ENCODE measurements at regions not wholly inside any gene's neighbourhood (a gene's known extent, or its start where the extent isn't known, plus 50 kb on each side); places are given as distances from the start of the nearest gene placed in this dataset.
A peak's percentile ranks its signal among the peaks of the same experiment; 100 is the strongest.
"Not testable (repeated sequence)": the region's sequence is repeated elsewhere in the genome, so short reads cannot be mapped to it uniquely, and the experiment has no call there.

DNA sequence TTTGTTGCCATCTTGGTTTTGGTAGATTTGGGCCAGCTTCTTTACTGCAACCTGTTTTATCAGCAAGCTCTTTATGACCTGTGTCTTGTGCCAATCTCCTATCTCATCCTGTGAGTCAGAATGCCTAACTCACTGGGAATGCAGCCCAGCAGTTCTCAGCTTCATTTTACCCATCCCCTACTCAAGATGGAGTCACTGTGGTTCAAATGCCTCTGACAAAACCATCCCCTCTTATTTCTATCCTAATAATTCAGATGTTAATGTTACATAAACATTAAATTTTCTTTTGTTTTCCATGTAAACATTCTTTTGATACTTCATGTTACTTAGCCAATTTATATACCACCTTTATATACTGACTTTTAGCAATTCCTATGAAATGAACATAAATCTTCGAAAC, 746.3 kb downstream of the CDH18 start (continued):
- TF ChIP-seq, protein P1, sequence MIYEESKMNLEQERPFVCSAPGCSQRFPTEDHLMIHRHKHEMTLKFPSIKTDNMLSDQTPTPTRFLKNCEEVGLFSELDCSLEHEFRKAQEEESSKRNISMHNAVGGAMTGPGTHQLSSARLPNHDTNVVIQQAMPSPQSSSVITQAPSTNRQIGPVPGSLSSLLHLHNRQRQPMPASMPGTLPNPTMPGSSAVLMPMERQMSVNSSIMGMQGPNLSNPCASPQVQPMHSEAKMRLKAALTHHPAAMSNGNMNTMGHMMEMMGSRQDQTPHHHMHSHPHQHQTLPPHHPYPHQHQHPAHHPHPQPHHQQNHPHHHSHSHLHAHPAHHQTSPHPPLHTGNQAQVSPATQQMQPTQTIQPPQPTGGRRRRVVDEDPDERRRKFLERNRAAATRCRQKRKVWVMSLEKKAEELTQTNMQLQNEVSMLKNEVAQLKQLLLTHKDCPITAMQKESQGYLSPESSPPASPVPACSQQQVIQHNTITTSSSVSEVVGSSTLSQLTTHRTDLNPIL (CRISPR knock-in tag; IDR thresholded peaks at IDR 0.05; ENCODE audit: low read depth), result no peak
- 0 out of 2 replicates have a peak, but pooled peaks have one; percentile 15 for TF ChIP-seq ZC3H10 (CRISPR knock-in tag; IDR thresholded peaks at IDR 0.05)
- peak; percentile 53; the same call in 1 of the 2 replicates for TF ChIP-seq ISL1 (CRISPR knock-in tag; IDR thresholded peaks at IDR 0.05)
- no peak for TF ChIP-seq ZNF565 (CRISPR knock-in tag; conservative IDR thresholded peaks at IDR 0.05; ENCODE audit: low read depth)

DNA sequence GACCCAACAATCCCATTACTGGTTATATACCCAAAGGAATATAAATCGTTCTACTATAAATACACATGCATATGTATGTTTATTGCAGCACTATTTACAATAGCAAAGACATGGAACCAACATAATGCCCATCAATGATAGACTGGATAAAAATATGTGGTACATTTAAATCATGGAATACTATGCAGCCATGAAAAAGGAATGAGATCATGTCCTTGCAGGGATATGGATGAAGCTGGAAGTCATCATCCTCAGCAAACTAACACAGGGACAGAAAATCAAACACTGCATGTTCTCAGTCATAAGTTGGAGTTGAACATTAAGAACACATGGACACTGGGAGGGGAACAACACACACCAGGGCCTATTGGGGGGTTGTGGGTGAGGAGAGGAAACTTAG, 741.8 kb downstream of the CDH18 start:
- not testable (repeated sequence) for ATAC-seq

DNA sequence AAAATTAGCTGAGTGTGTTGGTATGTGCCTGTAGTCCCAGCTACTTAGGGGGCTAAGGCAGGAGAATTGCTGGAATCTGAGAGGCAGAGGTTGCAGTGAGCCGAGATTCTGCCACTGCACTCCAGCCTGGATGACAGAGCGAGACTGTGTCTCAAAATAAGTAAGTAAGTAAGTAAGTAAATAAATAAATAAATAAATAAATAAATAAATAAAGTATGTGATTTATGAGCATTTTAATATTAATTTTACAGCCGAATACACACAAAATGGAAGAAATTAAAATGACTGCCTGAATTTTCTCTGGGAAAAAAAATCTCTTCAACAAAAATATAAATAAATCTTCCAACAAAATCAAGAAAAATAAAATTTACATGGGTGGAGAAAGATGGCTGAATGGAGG, 740.7 kb downstream of the CDH18 start:
- no peak for ATAC-seq
- TF ChIP-seq CSDC2 (CRISPR knock-in tag; IDR thresholded peaks at IDR 0.05), result no peak
- no peak for TF ChIP-seq OSR1 (CRISPR knock-in tag; IDR thresholded peaks at IDR 0.05)
- no peak for TF ChIP-seq ZFP3 (CRISPR knock-in tag; IDR thresholded peaks at IDR 0.05)
- TF ChIP-seq ZNF565 (CRISPR knock-in tag; conservative IDR thresholded peaks at IDR 0.05; ENCODE audit: low read depth), result no peak
- TF ChIP-seq, protein P2, sequence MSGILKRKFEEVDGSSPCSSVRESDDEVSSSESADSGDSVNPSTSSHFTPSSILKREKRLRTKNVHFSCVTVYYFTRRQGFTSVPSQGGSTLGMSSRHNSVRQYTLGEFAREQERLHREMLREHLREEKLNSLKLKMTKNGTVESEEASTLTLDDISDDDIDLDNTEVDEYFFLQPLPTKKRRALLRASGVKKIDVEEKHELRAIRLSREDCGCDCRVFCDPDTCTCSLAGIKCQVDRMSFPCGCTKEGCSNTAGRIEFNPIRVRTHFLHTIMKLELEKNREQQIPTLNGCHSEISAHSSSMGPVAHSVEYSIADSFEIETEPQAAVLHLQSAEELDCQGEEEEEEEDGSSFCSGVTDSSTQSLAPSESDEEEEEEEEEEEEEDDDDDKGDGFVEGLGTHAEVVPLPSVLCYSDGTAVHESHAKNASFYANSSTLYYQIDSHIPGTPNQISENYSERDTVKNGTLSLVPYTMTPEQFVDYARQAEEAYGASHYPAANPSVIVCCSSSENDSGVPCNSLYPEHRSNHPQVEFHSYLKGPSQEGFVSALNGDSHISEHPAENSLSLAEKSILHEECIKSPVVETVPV (CRISPR knock-in tag; IDR thresholded peaks at IDR 0.05), result no peak
- TF ChIP-seq RARB (CRISPR knock-in tag; IDR thresholded peaks at IDR 0.05), result no peak
- no peak for TF ChIP-seq ISL1 (CRISPR knock-in tag; IDR thresholded peaks at IDR 0.05)
- TF ChIP-seq ZFP30 (CRISPR knock-in tag; IDR thresholded peaks at IDR 0.05), result no peak
- TF ChIP-seq ZNF8 (CRISPR knock-in tag; IDR thresholded peaks at IDR 0.05), result no peak
- no peak for TF ChIP-seq ARNTL (CRISPR knock-in tag; IDR thresholded peaks at IDR 0.05; ENCODE audit: borderline replicate concordance, low read depth)
- TF ChIP-seq BACH2 (CRISPR knock-in tag; IDR thresholded peaks at IDR 0.05; ENCODE audit: borderline replicate concordance), result no peak
- no peak for TF ChIP-seq TCF4 (CRISPR knock-in tag; IDR thresholded peaks at IDR 0.05; ENCODE audit: borderline replicate concordance)

DNA sequence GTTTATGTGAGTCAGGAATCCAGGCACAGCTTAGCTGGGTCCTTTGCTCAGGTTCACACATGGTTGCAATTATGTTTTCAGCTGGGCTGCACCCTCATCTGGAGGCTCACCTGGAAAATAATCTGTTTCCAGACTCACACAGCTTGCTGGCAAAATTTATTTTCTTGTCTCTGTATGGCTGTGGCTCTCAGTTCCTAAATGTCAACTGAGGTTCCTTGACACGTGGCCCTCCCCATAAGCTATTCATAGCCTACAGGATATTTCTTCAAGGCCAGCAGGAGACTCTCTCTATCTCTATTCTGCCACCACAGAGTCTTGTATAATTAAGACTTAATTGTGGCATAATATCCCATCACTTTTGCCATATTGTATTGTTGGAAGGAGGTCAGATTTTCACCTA, 732.0 kb downstream of the CDH18 start:
- no peak for ATAC-seq
- TF ChIP-seq ARNTL (CRISPR knock-in tag; IDR thresholded peaks at IDR 0.05; ENCODE audit: borderline replicate concordance, low read depth), result no peak
- TF ChIP-seq SNAI2 (CRISPR knock-in tag; IDR thresholded peaks at IDR 0.05), result no peak
- TF ChIP-seq RARB (CRISPR knock-in tag; IDR thresholded peaks at IDR 0.05), result no peak
- no peak for TF ChIP-seq TCF4 (CRISPR knock-in tag; IDR thresholded peaks at IDR 0.05; ENCODE audit: borderline replicate concordance)
- TF ChIP-seq, protein P3, sequence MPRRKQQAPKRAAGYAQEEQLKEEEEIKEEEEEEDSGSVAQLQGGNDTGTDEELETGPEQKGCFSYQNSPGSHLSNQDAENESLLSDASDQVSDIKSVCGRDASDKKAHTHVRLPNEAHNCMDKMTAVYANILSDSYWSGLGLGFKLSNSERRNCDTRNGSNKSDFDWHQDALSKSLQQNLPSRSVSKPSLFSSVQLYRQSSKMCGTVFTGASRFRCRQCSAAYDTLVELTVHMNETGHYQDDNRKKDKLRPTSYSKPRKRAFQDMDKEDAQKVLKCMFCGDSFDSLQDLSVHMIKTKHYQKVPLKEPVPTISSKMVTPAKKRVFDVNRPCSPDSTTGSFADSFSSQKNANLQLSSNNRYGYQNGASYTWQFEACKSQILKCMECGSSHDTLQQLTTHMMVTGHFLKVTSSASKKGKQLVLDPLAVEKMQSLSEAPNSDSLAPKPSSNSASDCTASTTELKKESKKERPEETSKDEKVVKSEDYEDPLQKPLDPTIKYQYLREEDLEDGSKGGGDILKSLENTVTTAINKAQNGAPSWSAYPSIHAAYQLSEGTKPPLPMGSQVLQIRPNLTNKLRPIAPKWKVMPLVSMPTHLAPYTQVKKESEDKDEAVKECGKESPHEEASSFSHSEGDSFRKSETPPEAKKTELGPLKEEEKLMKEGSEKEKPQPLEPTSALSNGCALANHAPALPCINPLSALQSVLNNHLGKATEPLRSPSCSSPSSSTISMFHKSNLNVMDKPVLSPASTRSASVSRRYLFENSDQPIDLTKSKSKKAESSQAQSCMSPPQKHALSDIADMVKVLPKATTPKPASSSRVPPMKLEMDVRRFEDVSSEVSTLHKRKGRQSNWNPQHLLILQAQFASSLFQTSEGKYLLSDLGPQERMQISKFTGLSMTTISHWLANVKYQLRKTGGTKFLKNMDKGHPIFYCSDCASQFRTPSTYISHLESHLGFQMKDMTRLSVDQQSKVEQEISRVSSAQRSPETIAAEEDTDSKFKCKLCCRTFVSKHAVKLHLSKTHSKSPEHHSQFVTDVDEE (CRISPR knock-in tag; IDR thresholded peaks at IDR 0.05), result no peak
- TF ChIP-seq, protein P4, sequence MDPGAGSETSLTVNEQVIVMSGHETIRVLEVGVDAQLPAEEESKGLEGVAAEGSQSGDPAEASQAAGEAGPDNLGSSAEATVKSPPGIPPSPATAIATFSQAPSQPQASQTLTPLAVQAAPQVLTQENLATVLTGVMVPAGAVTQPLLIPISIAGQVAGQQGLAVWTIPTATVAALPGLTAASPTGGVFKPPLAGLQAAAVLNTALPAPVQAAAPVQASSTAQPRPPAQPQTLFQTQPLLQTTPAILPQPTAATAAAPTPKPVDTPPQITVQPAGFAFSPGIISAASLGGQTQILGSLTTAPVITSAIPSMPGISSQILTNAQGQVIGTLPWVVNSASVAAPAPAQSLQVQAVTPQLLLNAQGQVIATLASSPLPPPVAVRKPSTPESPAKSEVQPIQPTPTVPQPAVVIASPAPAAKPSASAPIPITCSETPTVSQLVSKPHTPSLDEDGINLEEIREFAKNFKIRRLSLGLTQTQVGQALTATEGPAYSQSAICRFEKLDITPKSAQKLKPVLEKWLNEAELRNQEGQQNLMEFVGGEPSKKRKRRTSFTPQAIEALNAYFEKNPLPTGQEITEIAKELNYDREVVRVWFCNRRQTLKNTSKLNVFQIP (CRISPR knock-in tag; IDR thresholded peaks at IDR 0.05; ENCODE audit: borderline replicate concordance, low read depth), result no peak
- TF ChIP-seq ZNF8 (CRISPR knock-in tag; IDR thresholded peaks at IDR 0.05), result no peak
- TF ChIP-seq, protein P2 (CRISPR knock-in tag; IDR thresholded peaks at IDR 0.05), result no peak
- TF ChIP-seq ZFP30 (CRISPR knock-in tag; IDR thresholded peaks at IDR 0.05), result no peak
- no peak for TF ChIP-seq ZC3H10 (CRISPR knock-in tag; IDR thresholded peaks at IDR 0.05)
- TF ChIP-seq TOX (CRISPR knock-in tag; IDR thresholded peaks at IDR 0.05; ENCODE audit: borderline replicate concordance), result no peak
- no peak for TF ChIP-seq ZNF70 (CRISPR knock-in tag; IDR thresholded peaks at IDR 0.05)
- TF ChIP-seq GLIS3 (CRISPR knock-in tag; IDR thresholded peaks at IDR 0.05), result no peak
- TF ChIP-seq ZNF565 (CRISPR knock-in tag; conservative IDR thresholded peaks at IDR 0.05; ENCODE audit: low read depth), result no peak
- TF ChIP-seq PPARA (CRISPR knock-in tag; IDR thresholded peaks at IDR 0.05; ENCODE audit: borderline replicate concordance), result no peak
- no peak for TF ChIP-seq OSR1 (CRISPR knock-in tag; IDR thresholded peaks at IDR 0.05)
- TF ChIP-seq BACH2 (CRISPR knock-in tag; IDR thresholded peaks at IDR 0.05; ENCODE audit: borderline replicate concordance), result no peak
- no peak for TF ChIP-seq CSDC2 (CRISPR knock-in tag; IDR thresholded peaks at IDR 0.05)
- no peak for TF ChIP-seq ESRRG (CRISPR knock-in tag; IDR thresholded peaks at IDR 0.05)
- TF ChIP-seq, protein P5, sequence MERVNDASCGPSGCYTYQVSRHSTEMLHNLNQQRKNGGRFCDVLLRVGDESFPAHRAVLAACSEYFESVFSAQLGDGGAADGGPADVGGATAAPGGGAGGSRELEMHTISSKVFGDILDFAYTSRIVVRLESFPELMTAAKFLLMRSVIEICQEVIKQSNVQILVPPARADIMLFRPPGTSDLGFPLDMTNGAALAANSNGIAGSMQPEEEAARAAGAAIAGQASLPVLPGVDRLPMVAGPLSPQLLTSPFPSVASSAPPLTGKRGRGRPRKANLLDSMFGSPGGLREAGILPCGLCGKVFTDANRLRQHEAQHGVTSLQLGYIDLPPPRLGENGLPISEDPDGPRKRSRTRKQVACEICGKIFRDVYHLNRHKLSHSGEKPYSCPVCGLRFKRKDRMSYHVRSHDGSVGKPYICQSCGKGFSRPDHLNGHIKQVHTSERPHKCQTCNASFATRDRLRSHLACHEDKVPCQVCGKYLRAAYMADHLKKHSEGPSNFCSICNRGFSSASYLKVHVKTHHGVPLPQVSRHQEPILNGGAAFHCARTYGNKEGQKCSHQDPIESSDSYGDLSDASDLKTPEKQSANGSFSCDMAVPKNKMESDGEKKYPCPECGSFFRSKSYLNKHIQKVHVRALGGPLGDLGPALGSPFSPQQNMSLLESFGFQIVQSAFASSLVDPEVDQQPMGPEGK (CRISPR knock-in tag; IDR thresholded peaks at IDR 0.05; ENCODE audit: borderline replicate concordance), result no peak
